Right lung (tissue), 2 donors: ENCODE measurements at regions not wholly inside any gene's neighbourhood (a gene's known extent, or its start where the extent isn't known, plus 50 kb on each side); places are given as distances from the start of the nearest gene placed in this dataset.
"Not testable (repeated sequence)": the region's sequence is repeated elsewhere in the genome, so short reads cannot be mapped to it uniquely, and the experiment has no call there.

Experiments used
- DNase-seq, 2 donors: peaks; one replicate each; pipeline ENCODE4 v3.0.0-alpha.2; 2013

- DNase-seq, result not testable (repeated sequence)
Observed at GRCh38 chr3:10109-10996, 186.2 kb upstream of the CHL1 start.

GRCh38 chr3:11734-12133, 184.8 kb upstream of the CHL1 start:
- peak in 1 of 2 donors; percentile 28 for DNase-seq

GRCh38 chr3:14652-15051, 181.9 kb upstream of the CHL1 start:
- no peak for DNase-seq

GRCh38 chr3:16366-16765, 180.2 kb upstream of the CHL1 start:
- no peak for DNase-seq

GRCh38 chr3:20421-20820, 176.1 kb upstream of the CHL1 start:
- DNase-seq, result no peak

GRCh38 chr3:24006-24405, 172.6 kb upstream of the CHL1 start:
- DNase-seq, result no peak

GRCh38 chr3:25056-25455, 171.5 kb upstream of the CHL1 start:
- no peak for DNase-seq

GRCh38 chr3:35985-36384, 160.6 kb upstream of the CHL1 start:
- not testable (repeated sequence) for DNase-seq

GRCh38 chr3:42871-43744, 153.5 kb upstream of the CHL1 start:
- DNase-seq, result peak in 1 of 2 donors; percentile 5

GRCh38 chr3:44028-44676, 152.4 kb upstream of the CHL1 start:
- DNase-seq, result no peak

- DNase-seq, result not testable (repeated sequence)
Observed at GRCh38 chr3:44941-45340, 151.6 kb upstream of the CHL1 start.

- peak; percentile 22 to 51 for DNase-seq
Observed at GRCh38 chr3:46576-46975, 150.0 kb upstream of the CHL1 start.

GRCh38 chr3:53441-53840, 143.1 kb upstream of the CHL1 start:
- not testable (repeated sequence) for DNase-seq

- DNase-seq, result no peak
Observed at GRCh38 chr3:54240-54639, 142.3 kb upstream of the CHL1 start.

GRCh38 chr3:56672-57071, 139.9 kb upstream of the CHL1 start:
- no peak for DNase-seq

- DNase-seq, result no peak
Observed at GRCh38 chr3:59854-60253, 136.7 kb upstream of the CHL1 start.

GRCh38 chr3:63095-63765, 133.3 kb upstream of the CHL1 start:
- DNase-seq, result no peak

- peak; percentile 81 to 86 for DNase-seq
Observed at GRCh38 chr3:69690-70089, 126.9 kb upstream of the CHL1 start.

GRCh38 chr3:72776-73175, 123.8 kb upstream of the CHL1 start:
- DNase-seq, result no peak

GRCh38 chr3:73271-73670, 123.3 kb upstream of the CHL1 start:
- DNase-seq, result no peak

- DNase-seq, result no peak
Observed at GRCh38 chr3:74676-75243, 121.8 kb upstream of the CHL1 start.
